Germinal center (tissue), 1 donor: ENCODE measurements at regions not wholly inside any gene's neighbourhood (a gene's known extent, or its start where the extent isn't known, plus 50 kb on each side); places are given as distances from the start of the nearest gene placed in this dataset.

Source experiments
- DNase-seq: peaks from one replicate; pipeline ENCODE4 v3.0.0; 2012; ENCODE audit warnings: mixed read lengths, low spot score

DNA sequence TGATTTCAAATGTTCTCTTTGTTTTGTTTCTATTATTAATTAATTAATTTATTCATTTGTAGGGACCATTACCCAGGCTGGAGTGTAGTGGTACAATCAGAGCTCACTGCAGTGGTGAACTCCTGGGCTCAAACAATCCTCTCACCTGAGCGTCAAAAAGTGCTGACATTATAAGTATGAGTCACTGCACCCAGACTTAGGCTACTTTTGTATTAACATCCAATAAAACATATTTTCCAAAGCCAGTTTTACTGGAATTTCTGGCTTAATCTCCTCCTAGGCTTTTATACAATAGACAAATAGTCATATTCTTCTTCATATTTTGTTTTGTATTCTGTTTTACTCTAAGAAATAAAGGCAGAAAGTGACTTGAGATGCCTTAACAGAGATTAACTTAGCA lies 749.6 kb downstream of the SLC16A7 start:
- no peak for DNase-seq

GRCh38 chr12:60349232-60349978 lies 753.6 kb downstream of the SLC16A7 start:
- DNase-seq, result no peak

- DNase-seq, result no peak
Observed at GRCh38 chr12:60387356-60387755, 791.5 kb downstream of the SLC16A7 start.

DNA sequence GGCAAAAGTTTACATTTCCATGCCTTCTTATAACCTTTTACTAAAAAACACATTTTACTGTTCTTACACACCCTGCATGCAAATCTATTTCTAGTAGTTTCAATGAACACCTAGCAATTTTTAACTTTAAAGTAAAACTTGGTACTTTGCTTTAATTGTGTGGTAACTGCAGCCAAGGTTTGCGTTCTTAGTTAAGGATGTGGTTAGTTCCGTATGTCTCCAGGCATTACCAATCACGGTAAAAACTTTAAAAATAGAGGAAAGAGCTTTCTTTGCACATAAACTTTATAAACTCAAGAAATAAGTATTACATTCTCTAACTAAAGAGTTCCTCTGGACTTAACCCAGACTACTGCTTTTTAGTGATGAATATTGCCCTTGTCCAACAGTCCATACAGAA lies 795.2 kb downstream of the SLC16A7 start:
- DNase-seq, result no peak

- DNase-seq, result no peak
Observed at GRCh38 chr12:60391791-60392190, 796.0 kb downstream of the SLC16A7 start.

- no peak for DNase-seq
Observed at GRCh38 chr12:60393093-60393492, 797.3 kb downstream of the SLC16A7 start.

GRCh38 chr12:60394665-60395064 lies 798.8 kb downstream of the SLC16A7 start:
- DNase-seq, result no peak

GRCh38 chr12:60398547-60398946 lies 802.7 kb downstream of the SLC16A7 start:
- DNase-seq, result no peak

DNA sequence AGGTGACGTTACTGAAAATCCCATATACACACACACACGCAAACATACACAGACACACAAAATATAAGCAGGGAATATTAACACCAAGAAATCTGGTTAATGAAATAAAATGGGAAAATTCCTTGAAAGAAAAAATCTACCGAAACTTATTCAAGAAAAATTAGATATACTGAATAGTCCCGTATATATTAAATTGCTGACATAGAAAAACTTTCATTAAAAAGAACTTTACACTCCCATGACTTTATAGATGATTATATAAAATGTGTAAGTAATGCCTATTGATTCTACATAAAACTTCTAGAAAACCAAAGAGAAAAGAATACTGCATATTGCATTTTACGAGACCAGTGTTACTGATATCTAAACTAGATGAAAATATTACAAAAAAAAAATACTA lies 803.2 kb downstream of the SLC16A7 start:
- no peak for DNase-seq

DNA sequence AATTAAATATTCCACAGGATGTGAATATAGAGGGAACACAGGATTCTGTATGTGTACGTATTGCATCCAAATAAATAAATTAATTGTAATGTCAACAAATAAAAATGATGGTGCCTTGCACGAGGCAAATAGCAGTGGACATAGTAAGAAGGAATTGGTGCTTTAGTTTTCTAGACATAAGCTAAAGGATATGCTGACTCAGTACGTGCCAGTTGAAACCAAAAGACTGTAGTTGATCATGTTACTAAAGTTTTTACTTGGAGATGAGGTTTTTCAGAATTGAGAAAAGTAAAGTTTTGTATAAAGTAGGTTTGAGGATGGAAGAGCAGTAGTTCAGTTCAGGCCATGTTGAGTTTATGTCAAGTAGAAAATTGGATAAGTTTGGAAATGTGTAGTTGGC lies 807.2 kb downstream of the SLC16A7 start:
- DNase-seq, result no peak

GRCh38 chr12:60415351-60415750 lies 819.5 kb downstream of the SLC16A7 start:
- no peak for DNase-seq

GRCh38 chr12:60419986-60420385 lies 824.2 kb downstream of the SLC16A7 start:
- DNase-seq, result no peak

- no peak for DNase-seq
Observed at GRCh38 chr12:60421741-60422140, 825.9 kb downstream of the SLC16A7 start.

GRCh38 chr12:60437297-60437696 lies 841.5 kb downstream of the SLC16A7 start:
- DNase-seq, result no peak

DNA sequence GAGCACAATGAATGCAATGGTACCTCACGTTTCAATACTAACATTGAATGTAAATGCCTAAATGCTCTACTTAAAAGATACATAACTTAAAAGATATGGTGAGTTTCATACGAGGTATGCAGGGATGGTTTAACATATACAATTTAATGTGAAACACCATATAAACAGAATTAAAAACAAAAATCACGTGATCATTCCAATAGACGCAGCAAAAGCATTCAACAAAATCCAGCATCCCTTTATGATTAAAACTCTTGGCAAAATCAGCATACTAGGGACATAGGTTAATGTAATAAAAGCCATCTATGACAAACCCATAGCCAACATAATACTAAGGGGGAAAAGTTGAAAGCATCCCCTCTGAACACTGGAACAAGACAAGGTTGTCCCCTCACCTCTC lies 845.7 kb downstream of the SLC16A7 start:
- DNase-seq, result no peak

DNA sequence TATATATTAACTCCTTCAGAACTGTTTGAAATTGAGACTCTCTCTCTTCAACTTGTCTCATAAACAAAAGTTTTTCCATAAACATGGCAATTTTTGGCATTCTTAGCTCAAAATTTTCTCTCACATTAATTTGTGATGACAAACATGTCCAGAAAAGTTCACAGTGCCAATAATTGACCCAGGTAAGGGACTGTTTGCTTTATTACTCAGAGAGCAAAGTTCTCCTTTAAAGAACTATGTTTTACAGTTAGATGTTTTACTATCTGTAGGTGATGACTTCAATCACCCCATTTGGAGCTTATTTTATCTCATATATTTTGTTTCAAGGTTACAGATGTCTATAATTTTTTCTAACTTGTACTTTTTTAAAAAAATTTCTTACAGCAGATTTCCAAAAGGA lies 855.6 kb downstream of the SLC16A7 start:
- no peak for DNase-seq

- DNase-seq, result no peak
Observed at GRCh38 chr12:60465060-60465459, 869.2 kb downstream of the SLC16A7 start.

- DNase-seq, result no peak
Observed at GRCh38 chr12:60468546-60468945, 872.7 kb downstream of the SLC16A7 start.

GRCh38 chr12:60475825-60476224 lies 880.0 kb downstream of the SLC16A7 start:
- no peak for DNase-seq

DNA sequence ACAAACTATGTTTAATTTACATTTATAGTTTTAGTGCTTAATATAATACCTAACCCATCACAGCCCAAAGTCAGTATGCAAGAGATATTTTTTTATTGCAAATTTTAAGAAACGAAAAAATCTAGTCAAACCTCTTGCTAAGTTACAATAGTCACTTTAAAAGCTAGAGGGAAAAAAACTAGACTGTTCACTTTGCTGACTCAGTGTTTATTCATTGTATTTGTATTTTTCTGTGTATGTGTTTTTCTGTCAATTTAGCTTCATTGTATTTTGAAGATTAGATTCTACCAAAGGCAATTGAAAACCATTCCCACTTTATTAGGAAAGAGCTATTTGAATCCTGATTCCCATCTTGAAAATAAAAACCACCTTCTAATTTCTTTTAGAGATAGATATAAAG lies 891.5 kb downstream of the SLC16A7 start:
- DNase-seq, result no peak

DNA sequence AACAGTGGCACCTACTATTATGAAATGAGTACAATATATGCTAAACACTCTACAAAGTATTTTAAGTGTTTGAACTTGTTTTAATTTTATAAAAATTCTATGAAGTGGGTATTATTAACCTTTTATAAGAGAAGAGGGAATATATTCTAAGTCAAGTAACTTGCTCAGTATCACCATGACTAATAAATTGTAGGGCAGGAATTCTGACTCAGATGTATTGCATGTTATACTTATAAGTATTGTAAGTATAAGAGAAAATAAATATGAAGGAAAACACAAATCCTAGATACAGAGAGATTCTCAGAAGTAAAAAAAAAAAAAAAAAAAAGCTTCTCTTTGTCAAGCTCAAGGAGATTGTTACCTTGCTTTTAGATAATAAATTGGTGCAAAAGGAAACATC lies 893.2 kb downstream of the SLC16A7 start:
- no peak for DNase-seq

DNA sequence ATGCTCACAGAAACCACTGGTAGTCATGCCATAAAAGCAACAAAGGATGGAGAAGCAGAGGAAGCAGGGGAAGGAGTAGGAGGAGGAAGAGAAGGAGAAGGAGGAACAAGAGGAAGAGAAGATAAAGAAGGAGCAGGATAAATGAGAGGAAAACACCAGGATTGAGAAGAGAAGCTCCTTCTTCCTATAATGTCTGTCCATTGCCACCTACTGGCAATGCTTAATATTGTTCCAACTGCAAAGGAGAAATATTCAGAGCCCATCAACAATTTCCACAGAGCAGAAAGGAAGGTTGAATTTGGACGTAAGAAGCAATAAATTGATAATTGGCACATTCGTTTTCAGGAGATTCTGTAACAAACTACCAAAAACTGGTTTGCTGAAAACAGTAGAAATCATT lies 898.4 kb downstream of the SLC16A7 start:
- no peak for DNase-seq

- no peak for DNase-seq
Observed at GRCh38 chr12:60498656-60499055, 902.8 kb downstream of the SLC16A7 start.

- no peak for DNase-seq
Observed at GRCh38 chr12:60501124-60501729, 905.4 kb downstream of the SLC16A7 start.
